ENCODE measurements at regions not wholly inside any gene's neighbourhood (a gene's known extent, or its start where the extent isn't known, plus 50 kb on each side); places are given as distances from the start of the nearest gene placed in this dataset.

DNA sequence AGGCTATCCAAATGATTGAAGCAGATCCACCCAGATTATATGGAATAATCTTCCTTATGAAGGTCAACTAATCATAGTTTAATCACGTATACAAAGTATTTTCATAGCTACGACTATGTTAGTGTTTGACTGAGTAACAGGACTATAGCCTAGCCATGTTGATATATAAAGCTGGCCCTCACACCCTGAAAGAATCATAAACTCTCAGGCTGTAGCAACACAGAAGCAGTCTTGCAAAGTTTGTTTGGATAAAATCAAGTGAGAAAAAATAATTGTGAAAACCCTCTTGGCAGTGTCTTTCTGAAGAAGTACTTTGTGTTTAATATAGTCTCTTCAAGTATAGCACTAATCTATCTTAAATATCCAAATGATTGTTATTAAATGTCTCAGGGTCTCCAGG is 374.5 kb upstream of the DAB2 start:
- TF ChIP-seq, protein P1, sequence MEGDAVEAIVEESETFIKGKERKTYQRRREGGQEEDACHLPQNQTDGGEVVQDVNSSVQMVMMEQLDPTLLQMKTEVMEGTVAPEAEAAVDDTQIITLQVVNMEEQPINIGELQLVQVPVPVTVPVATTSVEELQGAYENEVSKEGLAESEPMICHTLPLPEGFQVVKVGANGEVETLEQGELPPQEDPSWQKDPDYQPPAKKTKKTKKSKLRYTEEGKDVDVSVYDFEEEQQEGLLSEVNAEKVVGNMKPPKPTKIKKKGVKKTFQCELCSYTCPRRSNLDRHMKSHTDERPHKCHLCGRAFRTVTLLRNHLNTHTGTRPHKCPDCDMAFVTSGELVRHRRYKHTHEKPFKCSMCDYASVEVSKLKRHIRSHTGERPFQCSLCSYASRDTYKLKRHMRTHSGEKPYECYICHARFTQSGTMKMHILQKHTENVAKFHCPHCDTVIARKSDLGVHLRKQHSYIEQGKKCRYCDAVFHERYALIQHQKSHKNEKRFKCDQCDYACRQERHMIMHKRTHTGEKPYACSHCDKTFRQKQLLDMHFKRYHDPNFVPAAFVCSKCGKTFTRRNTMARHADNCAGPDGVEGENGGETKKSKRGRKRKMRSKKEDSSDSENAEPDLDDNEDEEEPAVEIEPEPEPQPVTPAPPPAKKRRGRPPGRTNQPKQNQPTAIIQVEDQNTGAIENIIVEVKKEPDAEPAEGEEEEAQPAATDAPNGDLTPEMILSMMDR (IDR thresholded peaks at IDR 0.05; ENCODE audit: low read length) = no peak
- TF ChIP-seq EZH2 (optimal IDR thresholded peaks at IDR 0.05; ENCODE audit: low read depth, low read length) (no peak), EZH2phosphoT487 (IDR thresholded peaks at IDR 0.05; ENCODE audit: low read length) (no peak)

All from MM.1S (cell line).